PFSK-1 (cell line): ENCODE measurements at regions not wholly inside any gene's neighbourhood (a gene's known extent, or its start where the extent isn't known, plus 50 kb on each side); places are given as distances from the start of the nearest gene placed in this dataset.

Experiments
- POLR2AphosphoS5 ChIP-seq: IDR thresholded peaks from 2 replicates; pipeline ENCODE4 v1.6.1; 2012; ENCODE audit warnings: low read depth, mild to moderate bottlenecking, control low read depth, low read length, moderate library complexity
- SIN3A ChIP-seq: IDR thresholded peaks from 2 replicates; pipeline ENCODE4 v1.6.1; 2012; ENCODE audit warnings: mild to moderate bottlenecking, low read length, moderate library complexity, borderline replicate concordance; ENCODE audit not compliant: insufficient read depth
- TAF1 ChIP-seq: IDR thresholded peaks from 2 replicates; pipeline ENCODE4 v1.6.1; 2012; ENCODE audit warnings: low read length, control low read depth, borderline replicate concordance; ENCODE audit not compliant: insufficient read depth
- TF ChIP-seq, protein P1 (sequence below), 2 experiments: IDR thresholded peaks; 2 replicates each; pipeline versions ENCODE4 v1.6.1 to v1.8.0; 2011 to 2012; ENCODE audit warnings: low read depth in 2 of 2, low read length in 2 of 2, control low read depth in 1 of 2, inconsistent platforms in 1 of 2, mild to moderate bottlenecking in 1 of 2, moderate library complexity in 1 of 2; ENCODE audit not compliant: insufficient read depth in 1 of 2

DNA sequence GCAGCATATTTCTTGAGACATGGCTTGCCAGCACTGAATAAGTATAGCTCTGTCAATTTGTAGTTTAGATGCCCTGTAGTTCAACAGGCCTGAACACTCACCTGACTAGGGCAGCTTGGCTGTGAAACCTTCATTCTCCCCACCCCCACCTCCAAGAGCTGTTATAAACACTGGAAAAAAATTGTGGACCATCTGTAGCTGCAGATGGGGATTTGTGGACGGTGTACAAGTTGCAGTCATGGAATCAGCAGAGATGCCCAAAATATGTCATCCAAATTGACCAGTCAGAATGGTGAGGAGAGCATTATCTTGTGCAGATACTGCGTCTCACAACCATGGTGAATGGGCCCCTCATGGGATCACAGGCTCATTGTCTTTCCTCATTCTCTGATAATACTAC, 76.2 kb upstream of the PAQR3 start:
- TF ChIP-seq SIN3A (no peak), POLR2AphosphoS5 (no peak), TAF1 (no peak)
- TF ChIP-seq, protein P1, sequence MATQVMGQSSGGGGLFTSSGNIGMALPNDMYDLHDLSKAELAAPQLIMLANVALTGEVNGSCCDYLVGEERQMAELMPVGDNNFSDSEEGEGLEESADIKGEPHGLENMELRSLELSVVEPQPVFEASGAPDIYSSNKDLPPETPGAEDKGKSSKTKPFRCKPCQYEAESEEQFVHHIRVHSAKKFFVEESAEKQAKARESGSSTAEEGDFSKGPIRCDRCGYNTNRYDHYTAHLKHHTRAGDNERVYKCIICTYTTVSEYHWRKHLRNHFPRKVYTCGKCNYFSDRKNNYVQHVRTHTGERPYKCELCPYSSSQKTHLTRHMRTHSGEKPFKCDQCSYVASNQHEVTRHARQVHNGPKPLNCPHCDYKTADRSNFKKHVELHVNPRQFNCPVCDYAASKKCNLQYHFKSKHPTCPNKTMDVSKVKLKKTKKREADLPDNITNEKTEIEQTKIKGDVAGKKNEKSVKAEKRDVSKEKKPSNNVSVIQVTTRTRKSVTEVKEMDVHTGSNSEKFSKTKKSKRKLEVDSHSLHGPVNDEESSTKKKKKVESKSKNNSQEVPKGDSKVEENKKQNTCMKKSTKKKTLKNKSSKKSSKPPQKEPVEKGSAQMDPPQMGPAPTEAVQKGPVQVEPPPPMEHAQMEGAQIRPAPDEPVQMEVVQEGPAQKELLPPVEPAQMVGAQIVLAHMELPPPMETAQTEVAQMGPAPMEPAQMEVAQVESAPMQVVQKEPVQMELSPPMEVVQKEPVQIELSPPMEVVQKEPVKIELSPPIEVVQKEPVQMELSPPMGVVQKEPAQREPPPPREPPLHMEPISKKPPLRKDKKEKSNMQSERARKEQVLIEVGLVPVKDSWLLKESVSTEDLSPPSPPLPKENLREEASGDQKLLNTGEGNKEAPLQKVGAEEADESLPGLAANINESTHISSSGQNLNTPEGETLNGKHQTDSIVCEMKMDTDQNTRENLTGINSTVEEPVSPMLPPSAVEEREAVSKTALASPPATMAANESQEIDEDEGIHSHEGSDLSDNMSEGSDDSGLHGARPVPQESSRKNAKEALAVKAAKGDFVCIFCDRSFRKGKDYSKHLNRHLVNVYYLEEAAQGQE (IDR thresholded peaks at IDR 0.05; ENCODE audit: insufficient read depth in 1 of 2, low read depth in 2 of 2, low read length in 2 of 2) = no peak
